RPMI7951 (cell line): ENCODE measurements at regions not wholly inside any gene's neighbourhood (a gene's known extent, or its start where the extent isn't known, plus 50 kb on each side); places are given as distances from the start of the nearest gene placed in this dataset.

Experiments
- DNase-seq: peaks from one replicate; pipeline ENCODE4 v3.0.0-alpha.2; 2012; ENCODE audit warnings: low read depth

GRCh38 chr2:228864131-228864530 lies 407.0 kb downstream of the PID1 start:
- no peak for DNase-seq

- DNase-seq, result no peak
These were observed 410.3 kb downstream of the PID1 start for GRCh38 chr2:228860601-228861285.

- DNase-seq, result peak; percentile 52
These were observed 417.9 kb downstream of the PID1 start for GRCh38 chr2:228853151-228853550.

GRCh38 chr2:228848638-228849037 lies 422.4 kb downstream of the PID1 start:
- no peak for DNase-seq

- no peak for DNase-seq
These were observed 423.4 kb downstream of the PID1 start for GRCh38 chr2:228847684-228848083.

- no peak for DNase-seq
These were observed 424.9 kb downstream of the PID1 start for GRCh38 chr2:228846161-228846560.

GRCh38 chr2:228845162-228845925 lies 425.7 kb downstream of the PID1 start:
- DNase-seq, result no peak

GRCh38 chr2:228841877-228842276 lies 429.2 kb downstream of the PID1 start:
- peak; percentile 35 for DNase-seq

GRCh38 chr2:228841475-228841874 lies 429.6 kb downstream of the PID1 start:
- no peak for DNase-seq

GRCh38 chr2:228840743-228841114 lies 430.4 kb downstream of the PID1 start:
- DNase-seq, result no peak

GRCh38 chr2:228840113-228840742 lies 430.9 kb downstream of the PID1 start:
- no peak for DNase-seq

- no peak for DNase-seq
These were observed 431.6 kb downstream of the PID1 start for GRCh38 chr2:228839421-228839876.

GRCh38 chr2:228838819-228839218 lies 432.3 kb downstream of the PID1 start:
- no peak for DNase-seq

- no peak for DNase-seq
These were observed 442.7 kb downstream of the PID1 start for GRCh38 chr2:228828397-228828796.

- peak; percentile 66 for DNase-seq
These were observed 443.9 kb downstream of the PID1 start for GRCh38 chr2:228827056-228827700.

GRCh38 chr2:228819701-228820100 lies 451.4 kb downstream of the PID1 start:
- peak; percentile 25 for DNase-seq

- no peak for DNase-seq
These were observed 468.7 kb downstream of the PID1 start for GRCh38 chr2:228802181-228803071.

GRCh38 chr2:228801451-228801850 lies 469.6 kb downstream of the PID1 start:
- DNase-seq, result no peak

GRCh38 chr2:228799208-228799588 lies 471.9 kb downstream of the PID1 start:
- DNase-seq, result peak; percentile 15

- DNase-seq, result peak; percentile 7
These were observed 472.5 kb downstream of the PID1 start for GRCh38 chr2:228798458-228799207.

GRCh38 chr2:228796386-228796785 lies 474.7 kb downstream of the PID1 start:
- DNase-seq, result no peak
